PC-3 (cell line): ENCODE measurements at regions not wholly inside any gene's neighbourhood (a gene's known extent, or its start where the extent isn't known, plus 50 kb on each side); places are given as distances from the start of the nearest gene placed in this dataset.

Experiments
- ATAC-seq: fragments of 200-7000 bp; cut with Tn5 transposase; 2 replicates; pipeline ENCODE4 v1.9.1; 2020; ENCODE audit warnings: mild to moderate bottlenecking, moderate library complexity
- BruUV-seq: library from RNA; stranded (reverse); fragments of 400-500 nt; replicated peaks from 2 replicates; lab custom pipeline; 2021; lab: Mats Ljungman, UMichigan
- CTCF ChIA-PET: fragments of 300-600 bp; sonication (Branson Sonifier 250); formaldehyde crosslinking; loops from one replicate; lab custom pipeline; 2022; ENCODE audit warnings: antibody characterized with exemption; lab: Charles Lee
- POLR2A ChIA-PET: fragments of 300-600 bp; sonication (Branson Sonifier 250); formaldehyde crosslinking; loops from one replicate; lab custom pipeline; 2022; ENCODE audit warnings: antibody characterized with exemption; ENCODE audit not compliant: unreplicated experiment; lab: Charles Lee
- DNase-seq: peaks from one replicate; pipeline ENCODE4 v3.0.0-alpha.2; 2015
- H2AFZ ChIP-seq: fragments of 300-600 bp; sonication (generic); 2 replicates; pipeline ENCODE4 v1.6.0; 2016; ENCODE audit warnings: antibody characterized with exemption, low read length
- H3F3A ChIP-seq: fragments of 300-600 bp; sonication (generic); one replicate; pipeline ENCODE4 v1.6.0; 2017; ENCODE audit warnings: antibody characterized with exemption, low read length, control low read depth, mild to moderate bottlenecking; ENCODE audit not compliant: unreplicated experiment
- H3K27ac ChIP-seq: fragments of 300-600 bp; sonication (generic); 2 replicates; pipeline ENCODE4 v1.5.1; 2016; ENCODE audit warnings: mild to moderate bottlenecking, low read length
- H3K27me3 ChIP-seq: fragments of 300-600 bp; sonication (generic); 2 replicates; pipeline ENCODE4 v1.6.1; 2016; ENCODE audit warnings: low read length, mixed read lengths
- H3K36me3 ChIP-seq: fragments of 300-600 bp; sonication (generic); 2 replicates; pipeline ENCODE4 v1.6.1; 2016; ENCODE audit warnings: low read depth, mixed run types, low read length, mixed read lengths
- H3K4me1 ChIP-seq: fragments of 300-600 bp; sonication (generic); 2 replicates; pipeline ENCODE4 v1.5.1; 2016; ENCODE audit warnings: low read length; ENCODE audit not compliant: insufficient read depth
- H3K4me2 ChIP-seq: fragments of 300-600 bp; sonication (generic); 2 replicates; pipeline ENCODE4 v1.6.0; 2016; ENCODE audit warnings: low read length
- H3K4me3 ChIP-seq: fragments of 300-600 bp; sonication (generic); 2 replicates; pipeline ENCODE4 v1.5.1; 2016; ENCODE audit warnings: mild to moderate bottlenecking, low read length, mixed read lengths
- H3K79me2 ChIP-seq: fragments of 300-600 bp; sonication (generic); 2 replicates; pipeline ENCODE4 v1.6.1; 2017; ENCODE audit warnings: low read length, mixed read lengths
- H3K9ac ChIP-seq: fragments of 300-600 bp; sonication (generic); 2 replicates; pipeline ENCODE4 v1.6.0; 2016; ENCODE audit warnings: mild to moderate bottlenecking, low read length
- H3K9me2 ChIP-seq: fragments of 300-600 bp; sonication (generic); replicated peaks from 2 replicates; pipeline ENCODE4 v1.6.1; 2016; ENCODE audit warnings: mixed run types, low read length, mixed read lengths
- H3K9me3 ChIP-seq: fragments of 300-600 bp; sonication (generic); 2 replicates; pipeline ENCODE4 v1.6.1; 2016; ENCODE audit warnings: low read length, mixed read lengths
- H4K20me1 ChIP-seq: fragments of 300-600 bp; sonication (generic); 2 replicates; pipeline ENCODE4 v1.6.1; 2016; ENCODE audit warnings: low read length, mixed read lengths
- CTCF ChIP-seq: fragments of 300-600 bp; sonication (generic); conservative IDR thresholded peaks from 2 replicates; pipeline ENCODE4 v1.5.1; 2017; ENCODE audit warnings: antibody characterized with exemption, low read depth, mild to moderate bottlenecking, low read length
- EZH2 ChIP-seq: fragments of 300-600 bp; sonication (generic); IDR thresholded peaks from one replicate; pipeline ENCODE4 v1.6.1; 2017; ENCODE audit warnings: antibody characterized with exemption, mild to moderate bottlenecking, low read length; ENCODE audit not compliant: unreplicated experiment
- EZH2phosphoT487 ChIP-seq: fragments of 300-600 bp; sonication (generic); IDR thresholded peaks from 2 replicates; pipeline ENCODE4 v1.6.1; 2018; ENCODE audit warnings: mild to moderate bottlenecking, antibody characterized with exemption, low read length, borderline replicate concordance
- intact Hi-C: fragments of 100-400 bp; cut with micrococcal nuclease; formaldehyde crosslinking; loops from 2 replicates; pipeline ENCODE4 v1.9.0; 2023

- H4K20me1 ChIP-seq = no peaks in the 10 kb centered on the region
- no peak overlapping the region for H3K9ac ChIP-seq
- no peak for ATAC-seq
- no peak overlapping the region for H2AFZ ChIP-seq
- TF ChIP-seq EZH2 (no peak), CTCF (no peak), EZH2phosphoT487 (no peak)
- no peaks in the 10 kb centered on the region for H3F3A ChIP-seq
- H3K79me2 ChIP-seq = no peaks in the 10 kb centered on the region
- no peak overlapping the region for H3K27ac ChIP-seq
- H3K36me3 ChIP-seq = no peaks in the 10 kb centered on the region
- CTCF ChIA-PET = no interaction called here
- DNase-seq = no peak
- POLR2A ChIA-PET = no interaction called here
- H3K4me1 ChIP-seq = no peaks in the 10 kb centered on the region
- no TSS peak for BruUV-seq
- H3K4me3 ChIP-seq = no peak overlapping the region
- intact Hi-C loops = no loop called here
- no peak overlapping the region for H3K4me2 ChIP-seq
- 0 out of 2 replicates have a peak, but pooled peaks cover 3% of the 10 kb centered on the region for H3K9me2 ChIP-seq
- no peaks in the 10 kb centered on the region for H3K27me3 ChIP-seq
- no peaks in the 10 kb centered on the region for H3K9me3 ChIP-seq
Measured at GRCh38 chr5:85769347-85769746, 848.4 kb upstream of the COX7C start.

GRCh38 chr5:85784746-85785145 lies 833.0 kb upstream of the COX7C start:
- POLR2A ChIA-PET = no interaction called here

GRCh38 chr5:85813146-85813545 lies 804.6 kb upstream of the COX7C start:
- CTCF ChIA-PET = no interaction called here
- BruUV-seq = no TSS peak

More at GRCh38 chr5:85784746-85785145, 833.0 kb upstream of the COX7C start:
- no peaks in the 10 kb centered on the region for H3K36me3 ChIP-seq
- TF ChIP-seq CTCF (no peak), EZH2phosphoT487 (no peak), EZH2 (no peak)
- no peak overlapping the region for H3K4me3 ChIP-seq
- DNase-seq = no peak
- H3K27me3 ChIP-seq = no peaks in the 10 kb centered on the region
- no TSS peak for BruUV-seq
- H3K27ac ChIP-seq = no peak overlapping the region
- H3K9ac ChIP-seq = no peak overlapping the region
- CTCF ChIA-PET = no interaction called here
- H3K4me2 ChIP-seq = no peak overlapping the region
- no peaks in the 10 kb centered on the region for H3K79me2 ChIP-seq
- no peaks in the 10 kb centered on the region for H3K9me3 ChIP-seq
- no peaks in the 10 kb centered on the region for H4K20me1 ChIP-seq
- no peak for ATAC-seq
- H3K4me1 ChIP-seq = no peaks in the 10 kb centered on the region
- no peaks in the 10 kb centered on the region for H3K9me2 ChIP-seq
- no peak overlapping the region for H2AFZ ChIP-seq
- H3F3A ChIP-seq = no peaks in the 10 kb centered on the region
- intact Hi-C loops = no loop called here

More at GRCh38 chr5:85813146-85813545, 804.6 kb upstream of the COX7C start:
- H4K20me1 ChIP-seq = no peaks in the 10 kb centered on the region
- no peak for TF ChIP-seq CTCF
- no peak for ATAC-seq
- no peaks in the 10 kb centered on the region for H3F3A ChIP-seq
- H3K4me3 ChIP-seq = no peak overlapping the region
- intact Hi-C loops = no loop called here
- H3K9me2 ChIP-seq = no peaks in the 10 kb centered on the region
- H3K4me1 ChIP-seq = no peaks in the 10 kb centered on the region
- no peak overlapping the region for H3K9ac ChIP-seq
- H3K4me2 ChIP-seq = no peak overlapping the region
- H3K9me3 ChIP-seq = no peaks in the 10 kb centered on the region
- DNase-seq = no peak
- H3K27me3 ChIP-seq = no peaks in the 10 kb centered on the region
- H2AFZ ChIP-seq = no peak overlapping the region
- no peaks in the 10 kb centered on the region for H3K79me2 ChIP-seq
- no peaks in the 10 kb centered on the region for H3K36me3 ChIP-seq
- no peak overlapping the region for H3K27ac ChIP-seq
- POLR2A ChIA-PET = no interaction called here
